Retina (tissue), 1 donor: ENCODE measurements at regions not wholly inside any gene's neighbourhood (a gene's known extent, or its start where the extent isn't known, plus 50 kb on each side); places are given as distances from the start of the nearest gene placed in this dataset.
A peak's percentile ranks its signal among the peaks of the same experiment; 100 is the strongest.

Experiments
- DNase-seq: peaks from one replicate; pipeline ENCODE4 v3.0.0-alpha.2; 2016

GRCh38 chrX:39452401-39452800 is 645.4 kb downstream of the BCOR start:
- no peak for DNase-seq

- DNase-seq: no peak
Observed at GRCh38 chrX:39453889-39454621, 643.7 kb downstream of the BCOR start.

- no peak for DNase-seq
Observed at GRCh38 chrX:39456894-39457604, 640.7 kb downstream of the BCOR start.

GRCh38 chrX:39458779-39459178 is 639.0 kb downstream of the BCOR start:
- DNase-seq: no peak

- DNase-seq: no peak
Observed at GRCh38 chrX:39459204-39459603, 638.6 kb downstream of the BCOR start.

- no peak for DNase-seq
Observed at GRCh38 chrX:39459952-39460351, 637.8 kb downstream of the BCOR start.

GRCh38 chrX:39460499-39460898 is 637.3 kb downstream of the BCOR start:
- no peak for DNase-seq

- no peak for DNase-seq
Observed at GRCh38 chrX:39462835-39463234, 634.9 kb downstream of the BCOR start.

- no peak for DNase-seq
Observed at GRCh38 chrX:39464253-39464652, 633.5 kb downstream of the BCOR start.

GRCh38 chrX:39465467-39465866 is 632.3 kb downstream of the BCOR start:
- no peak for DNase-seq

- no peak for DNase-seq
Observed at GRCh38 chrX:39465906-39466305, 631.9 kb downstream of the BCOR start.

GRCh38 chrX:39469126-39469525 is 628.6 kb downstream of the BCOR start:
- DNase-seq: no peak

GRCh38 chrX:39470588-39471407 is 627.0 kb downstream of the BCOR start:
- DNase-seq: no peak

GRCh38 chrX:39472161-39472560 is 625.6 kb downstream of the BCOR start:
- DNase-seq: no peak

GRCh38 chrX:39473812-39474211 is 623.9 kb downstream of the BCOR start:
- DNase-seq: no peak

- DNase-seq: no peak
Observed at GRCh38 chrX:39475372-39475771, 622.4 kb downstream of the BCOR start.

- peak; percentile 70 for DNase-seq
Observed at GRCh38 chrX:39476604-39477021, 621.1 kb downstream of the BCOR start.

- peak; percentile 56 for DNase-seq
Observed at GRCh38 chrX:39477031-39477761, 620.6 kb downstream of the BCOR start.

- peak; percentile 55 for DNase-seq
Observed at GRCh38 chrX:39477762-39478120, 620.0 kb downstream of the BCOR start.

GRCh38 chrX:39479856-39480255 is 617.9 kb downstream of the BCOR start:
- DNase-seq: no peak

GRCh38 chrX:39480963-39481362 is 616.8 kb downstream of the BCOR start:
- DNase-seq: no peak

- no peak for DNase-seq
Observed at GRCh38 chrX:39481621-39482020, 616.1 kb downstream of the BCOR start.
